HG03439 (cell line): ENCODE measurements at regions not wholly inside any gene's neighbourhood (a gene's known extent, or its start where the extent isn't known, plus 50 kb on each side); places are given as distances from the start of the nearest gene placed in this dataset.

Experiments used
- ATAC-seq: cut with Tn5 transposase; IDR thresholded peaks from one replicate; pipeline ENCODE4 v1.9.1; 2021; ENCODE audit warnings: mild to moderate bottlenecking, moderate library complexity; ENCODE audit not compliant: unreplicated experiment

- ATAC-seq: no peak
Observed at GRCh38 chr13:105147461-105147860, 1388.0 kb downstream of the EFNB2 start.

- no peak for ATAC-seq
Observed at GRCh38 chr13:105144936-105145335, 1390.5 kb downstream of the EFNB2 start.

- no peak for ATAC-seq
Observed at GRCh38 chr13:105144020-105144419, 1391.4 kb downstream of the EFNB2 start.

GRCh38 chr13:105142556-105142955, 1392.9 kb downstream of the EFNB2 start:
- ATAC-seq: no peak

GRCh38 chr13:105139380-105140285, 1395.8 kb downstream of the EFNB2 start:
- ATAC-seq: peak; percentile 98

- ATAC-seq: peak; percentile 12
Observed at GRCh38 chr13:105139048-105139379, 1396.4 kb downstream of the EFNB2 start.

- ATAC-seq: no peak
Observed at GRCh38 chr13:105135852-105136615, 1399.4 kb downstream of the EFNB2 start.

- no peak for ATAC-seq
Observed at GRCh38 chr13:105127732-105128131, 1407.7 kb downstream of the EFNB2 start.

GRCh38 chr13:105121221-105121620, 1414.2 kb downstream of the EFNB2 start:
- ATAC-seq: no peak

- no peak for ATAC-seq
Observed at GRCh38 chr13:105118426-105118985, 1417.0 kb downstream of the EFNB2 start.

- no peak for ATAC-seq
Observed at GRCh38 chr13:105116966-105117365, 1418.5 kb downstream of the EFNB2 start.

GRCh38 chr13:105112561-105112960, 1422.9 kb downstream of the EFNB2 start:
- ATAC-seq: no peak

GRCh38 chr13:105107781-105108180, 1427.7 kb downstream of the EFNB2 start:
- ATAC-seq: no peak

GRCh38 chr13:105105471-105105870, 1430.0 kb downstream of the EFNB2 start:
- no peak for ATAC-seq

- ATAC-seq: no peak
Observed at GRCh38 chr13:105097521-105097920, 1437.9 kb downstream of the EFNB2 start.

GRCh38 chr13:105089858-105090643, 1445.4 kb downstream of the EFNB2 start:
- ATAC-seq: no peak

- ATAC-seq: no peak
Observed at GRCh38 chr13:105087945-105088344, 1447.5 kb downstream of the EFNB2 start.

- no peak for ATAC-seq
Observed at GRCh38 chr13:105084931-105085330, 1450.5 kb downstream of the EFNB2 start.

GRCh38 chr13:105083992-105084391, 1451.5 kb downstream of the EFNB2 start:
- no peak for ATAC-seq

- ATAC-seq: no peak
Observed at GRCh38 chr13:105074755-105075154, 1460.7 kb downstream of the EFNB2 start.

GRCh38 chr13:105073041-105073440, 1462.4 kb downstream of the EFNB2 start:
- ATAC-seq: no peak
